ENCODE measurements at regions not wholly inside any gene's neighbourhood (a gene's known extent, or its start where the extent isn't known, plus 50 kb on each side); places are given as distances from the start of the nearest gene placed in this dataset.

DNA sequence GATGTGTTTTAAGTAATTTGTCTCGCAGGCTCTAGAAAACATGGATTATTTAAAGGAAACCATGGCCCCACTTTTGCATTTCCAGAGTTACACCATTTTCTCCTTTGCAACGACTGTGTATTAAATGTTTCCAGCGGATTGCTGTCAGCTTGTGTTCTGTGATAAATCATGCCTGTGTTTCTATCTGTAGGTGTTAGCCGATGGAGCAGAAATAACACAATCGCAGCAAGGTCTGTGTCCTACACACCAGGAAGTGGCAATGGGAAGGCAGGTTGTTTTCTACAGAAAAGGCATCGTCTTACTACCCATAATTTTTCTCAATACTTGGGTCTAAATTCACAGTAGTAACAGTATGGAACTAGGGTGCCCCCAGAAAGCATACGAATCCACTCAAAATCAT is 590.1 kb downstream of the NLGN4X start:
- H3K9me3 ChIP-seq (ENCODE audit: control insufficient read depth, insufficient read depth, low read length): no peaks in the 10 kb centered on the region

DNA sequence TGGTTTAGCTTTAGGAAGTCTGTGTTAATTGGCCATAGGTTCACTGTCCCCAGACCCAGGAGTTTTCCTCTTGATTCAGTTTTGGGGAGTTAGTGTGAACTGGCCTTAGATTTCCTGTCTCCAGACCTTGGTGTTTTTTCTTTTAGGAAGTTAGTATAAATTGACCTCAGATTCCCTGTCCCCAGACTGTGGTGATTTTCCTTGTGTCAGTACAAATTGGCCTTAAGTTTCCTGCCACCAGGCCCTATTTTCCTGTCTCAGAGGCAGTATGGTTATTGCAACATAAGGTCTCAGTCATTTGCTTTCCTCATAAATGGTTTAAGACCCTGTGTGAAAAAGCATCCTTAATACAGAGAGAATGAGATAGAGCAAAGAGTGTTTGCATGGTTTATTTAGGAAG is 595.8 kb downstream of the NLGN4X start:
- no peaks in the 10 kb centered on the region for H3K36me3 ChIP-seq (ENCODE audit: control insufficient read depth, insufficient read depth, low read length)
- H3K9me3 ChIP-seq (ENCODE audit: control insufficient read depth, insufficient read depth, low read length): no peaks in the 10 kb centered on the region
- no peak overlapping the region for H3K4me3 ChIP-seq (ENCODE audit: low read depth, low read length)
- H3K4me1 ChIP-seq (ENCODE audit: control insufficient read depth, insufficient read depth, low read length): no peaks in the 10 kb centered on the region
- H3K9ac ChIP-seq (ENCODE audit: low read depth, low read length): no peak overlapping the region
- no peaks in the 10 kb centered on the region for H3K27me3 ChIP-seq (ENCODE audit: control insufficient read depth, insufficient read depth, low read length)

More for the DNA sequence above, 590.1 kb downstream of the NLGN4X start:
- Histone ChIP-seq H3K9ac (ENCODE audit: low read depth, low read length) (no peak overlapping the region), H3K4me1 (ENCODE audit: control insufficient read depth, insufficient read depth, low read length) (no peaks in the 10 kb centered on the region), H3K27me3 (ENCODE audit: control insufficient read depth, insufficient read depth, low read length) (no peaks in the 10 kb centered on the region), H3K36me3 (ENCODE audit: control insufficient read depth, insufficient read depth, low read length) (no peaks in the 10 kb centered on the region), H3K4me3 (ENCODE audit: low read depth, low read length) (no peak overlapping the region)

DNA sequence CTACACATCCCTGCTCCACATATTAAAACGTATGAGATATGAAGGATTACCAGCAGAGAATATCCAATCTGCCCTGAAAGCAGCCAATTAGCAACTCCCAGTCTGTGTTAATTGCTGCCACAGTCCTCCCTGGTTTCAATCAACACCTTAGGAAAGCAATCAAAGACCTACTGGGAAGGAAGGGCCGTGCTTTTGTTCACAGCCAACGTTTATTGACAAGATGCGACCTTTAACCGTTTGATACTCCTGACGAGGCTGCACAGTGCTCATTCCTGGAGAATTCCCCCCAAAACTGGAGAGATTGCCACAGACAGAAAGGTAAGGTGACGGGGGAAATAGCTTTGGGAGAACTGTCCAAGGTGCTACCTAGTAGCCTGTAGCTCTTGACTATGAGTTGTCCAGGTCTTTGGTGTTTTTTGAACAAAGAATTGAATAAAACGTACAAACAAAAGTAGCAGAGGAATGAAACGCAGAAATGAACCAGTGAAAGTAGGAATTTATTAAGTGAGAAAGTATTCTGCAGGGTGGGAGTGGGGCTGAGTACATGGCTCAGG is 596.5 kb downstream of the NLGN4X start:
- H3K36me3 ChIP-seq (ENCODE audit: control insufficient read depth, insufficient read depth, low read length): no peaks in the 10 kb centered on the region
- H3K4me1 ChIP-seq (ENCODE audit: control insufficient read depth, insufficient read depth, low read length): no peaks in the 10 kb centered on the region
- no peaks in the 10 kb centered on the region for H3K27me3 ChIP-seq (ENCODE audit: control insufficient read depth, insufficient read depth, low read length)
- no peak overlapping the region for H3K9ac ChIP-seq (ENCODE audit: low read depth, low read length)
- H3K9me3 ChIP-seq (ENCODE audit: control insufficient read depth, insufficient read depth, low read length): no peaks in the 10 kb centered on the region
- no peak overlapping the region for H3K4me3 ChIP-seq (ENCODE audit: low read depth, low read length)

- H3K4me3 ChIP-seq (ENCODE audit: low read depth, low read length): no peak overlapping the region
- no peak overlapping the region for H3K9ac ChIP-seq (ENCODE audit: low read depth, low read length)
- H3K27me3 ChIP-seq (ENCODE audit: control insufficient read depth, insufficient read depth, low read length): no peaks in the 10 kb centered on the region
- H3K4me1 ChIP-seq (ENCODE audit: control insufficient read depth, insufficient read depth, low read length): no peaks in the 10 kb centered on the region
- no peaks in the 10 kb centered on the region for H3K9me3 ChIP-seq (ENCODE audit: control insufficient read depth, insufficient read depth, low read length)
- no peaks in the 10 kb centered on the region for H3K36me3 ChIP-seq (ENCODE audit: control insufficient read depth, insufficient read depth, low read length)
Measured at GRCh38 chrX:5617666-5618065, 611.0 kb downstream of the NLGN4X start.

GRCh38 chrX:5595570-5595969 is 633.1 kb downstream of the NLGN4X start:
- H3K27me3 ChIP-seq (ENCODE audit: control insufficient read depth, insufficient read depth, low read length): no peaks in the 10 kb centered on the region
- H3K4me3 ChIP-seq (ENCODE audit: low read depth, low read length): no peak overlapping the region

GRCh38 chrX:5586726-5587125 is 641.9 kb downstream of the NLGN4X start:
- no peak overlapping the region for H3K9ac ChIP-seq (ENCODE audit: low read depth, low read length)
- H3K27me3 ChIP-seq (ENCODE audit: control insufficient read depth, insufficient read depth, low read length): no peaks in the 10 kb centered on the region
- no peaks in the 10 kb centered on the region for H3K4me1 ChIP-seq (ENCODE audit: control insufficient read depth, insufficient read depth, low read length)
- H3K9me3 ChIP-seq (ENCODE audit: control insufficient read depth, insufficient read depth, low read length): no peaks in the 10 kb centered on the region
- no peak overlapping the region for H3K4me3 ChIP-seq (ENCODE audit: low read depth, low read length)
- H3K36me3 ChIP-seq (ENCODE audit: control insufficient read depth, insufficient read depth, low read length): no peaks in the 10 kb centered on the region

More at GRCh38 chrX:5595570-5595969, 633.1 kb downstream of the NLGN4X start:
- no peaks in the 10 kb centered on the region for H3K4me1 ChIP-seq (ENCODE audit: control insufficient read depth, insufficient read depth, low read length)
- no peak overlapping the region for H3K9ac ChIP-seq (ENCODE audit: low read depth, low read length)
- H3K36me3 ChIP-seq (ENCODE audit: control insufficient read depth, insufficient read depth, low read length): no peaks in the 10 kb centered on the region
- H3K9me3 ChIP-seq (ENCODE audit: control insufficient read depth, insufficient read depth, low read length): no peaks in the 10 kb centered on the region

DNA sequence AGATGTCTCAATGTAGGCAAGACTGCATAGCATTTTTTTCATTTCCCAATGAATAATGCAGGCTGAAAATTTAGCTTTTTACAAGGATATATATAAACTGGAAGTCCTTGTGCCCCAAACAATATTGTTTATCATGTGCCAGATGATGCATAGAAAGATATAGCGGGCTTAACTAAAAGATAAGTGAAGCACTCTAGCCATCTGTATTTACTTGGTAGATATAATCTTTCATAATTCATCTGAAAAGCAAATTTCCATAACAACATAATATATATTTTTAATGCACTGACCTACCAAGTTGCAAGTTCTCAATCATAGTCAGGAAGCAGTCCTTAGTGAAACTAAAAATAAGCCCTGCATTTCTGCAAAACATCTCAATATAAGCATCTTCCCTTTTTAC is 653.3 kb downstream of the NLGN4X start:
- H3K4me1 ChIP-seq (ENCODE audit: control insufficient read depth, insufficient read depth, low read length): no peaks in the 10 kb centered on the region
- no peak overlapping the region for H3K9ac ChIP-seq (ENCODE audit: low read depth, low read length)
- no peak overlapping the region for H3K4me3 ChIP-seq (ENCODE audit: low read depth, low read length)
- no peaks in the 10 kb centered on the region for H3K9me3 ChIP-seq (ENCODE audit: control insufficient read depth, insufficient read depth, low read length)
- H3K27me3 ChIP-seq (ENCODE audit: control insufficient read depth, insufficient read depth, low read length): no peaks in the 10 kb centered on the region
- H3K36me3 ChIP-seq (ENCODE audit: control insufficient read depth, insufficient read depth, low read length): no peaks in the 10 kb centered on the region

- no peak overlapping the region for H3K4me3 ChIP-seq (ENCODE audit: low read depth, low read length)
- no peaks in the 10 kb centered on the region for H3K36me3 ChIP-seq (ENCODE audit: control insufficient read depth, insufficient read depth, low read length)
- no peaks in the 10 kb centered on the region for H3K27me3 ChIP-seq (ENCODE audit: control insufficient read depth, insufficient read depth, low read length)
- no peaks in the 10 kb centered on the region for H3K9me3 ChIP-seq (ENCODE audit: control insufficient read depth, insufficient read depth, low read length)
- no peaks in the 10 kb centered on the region for H3K4me1 ChIP-seq (ENCODE audit: control insufficient read depth, insufficient read depth, low read length)
- no peak overlapping the region for H3K9ac ChIP-seq (ENCODE audit: low read depth, low read length)
Measured at GRCh38 chrX:5568934-5569333, 659.7 kb downstream of the NLGN4X start.

DNA sequence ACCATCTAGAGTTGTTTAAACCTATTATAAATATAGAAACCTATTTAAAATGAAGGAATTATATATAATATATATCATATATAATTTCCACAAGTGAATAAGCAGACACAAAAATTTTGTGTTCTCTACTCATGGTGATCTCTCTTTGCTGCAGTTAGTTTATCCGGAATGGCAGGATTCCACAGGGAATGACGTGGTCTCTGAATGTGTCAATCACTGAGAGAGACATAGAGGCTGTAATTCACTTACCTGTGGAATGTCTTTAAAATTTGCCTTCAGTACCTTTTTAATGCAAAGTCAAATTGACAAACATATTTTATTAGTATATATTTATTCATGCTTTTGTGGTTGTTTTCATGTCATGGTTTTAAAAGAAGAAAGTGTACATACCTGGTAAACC is 669.3 kb downstream of the NLGN4X start:
- no peaks in the 10 kb centered on the region for H3K36me3 ChIP-seq (ENCODE audit: control insufficient read depth, insufficient read depth, low read length)
- H3K4me1 ChIP-seq (ENCODE audit: control insufficient read depth, insufficient read depth, low read length): no peaks in the 10 kb centered on the region

DNA sequence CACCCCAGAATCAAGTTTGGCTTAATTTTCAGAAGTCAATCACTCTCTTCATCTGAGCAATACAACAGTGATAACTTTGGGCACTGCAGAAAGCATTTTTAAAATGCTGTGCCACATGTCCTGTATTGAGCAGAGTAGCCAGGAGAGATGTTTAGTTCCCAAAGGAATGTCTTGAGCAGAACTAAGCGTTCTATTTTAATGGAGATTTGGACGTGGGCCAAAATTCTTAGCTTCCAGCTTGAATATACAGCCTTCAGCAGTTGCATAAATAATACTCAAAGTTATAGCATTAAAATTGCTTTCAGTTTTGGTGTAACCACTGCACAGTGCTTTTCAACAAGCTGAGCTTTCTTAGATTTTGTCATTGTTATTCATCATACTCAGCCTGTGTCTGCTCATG is 679.2 kb downstream of the NLGN4X start:
- Histone ChIP-seq H3K9me3 (ENCODE audit: control insufficient read depth, insufficient read depth, low read length) (no peaks in the 10 kb centered on the region), H3K4me1 (ENCODE audit: control insufficient read depth, insufficient read depth, low read length) (no peaks in the 10 kb centered on the region), H3K9ac (ENCODE audit: low read depth, low read length) (no peak overlapping the region), H3K36me3 (ENCODE audit: control insufficient read depth, insufficient read depth, low read length) (no peaks in the 10 kb centered on the region), H3K4me3 (ENCODE audit: low read depth, low read length) (no peak overlapping the region), H3K27me3 (ENCODE audit: control insufficient read depth, insufficient read depth, low read length) (no peaks in the 10 kb centered on the region)

More for the DNA sequence above, 669.3 kb downstream of the NLGN4X start:
- H3K9me3 ChIP-seq (ENCODE audit: control insufficient read depth, insufficient read depth, low read length): peaks cover 5% of the 10 kb centered on the region
- H3K9ac ChIP-seq (ENCODE audit: low read depth, low read length): no peak overlapping the region
- no peak overlapping the region for H3K4me3 ChIP-seq (ENCODE audit: low read depth, low read length)
- no peaks in the 10 kb centered on the region for H3K27me3 ChIP-seq (ENCODE audit: control insufficient read depth, insufficient read depth, low read length)

- Histone ChIP-seq H3K9me3 (ENCODE audit: control insufficient read depth, insufficient read depth, low read length) (no peaks in the 10 kb centered on the region), H3K4me3 (ENCODE audit: low read depth, low read length) (no peak overlapping the region), H3K4me1 (ENCODE audit: control insufficient read depth, insufficient read depth, low read length) (no peaks in the 10 kb centered on the region), H3K9ac (ENCODE audit: low read depth, low read length) (no peak overlapping the region), H3K36me3 (ENCODE audit: control insufficient read depth, insufficient read depth, low read length) (no peaks in the 10 kb centered on the region), H3K27me3 (ENCODE audit: control insufficient read depth, insufficient read depth, low read length) (no peaks in the 10 kb centered on the region)
Measured at GRCh38 chrX:5537098-5537497, 691.6 kb downstream of the NLGN4X start.

GRCh38 chrX:5536261-5536660 is 692.4 kb downstream of the NLGN4X start:
- Histone ChIP-seq H3K9ac (ENCODE audit: low read depth, low read length) (no peak overlapping the region), H3K4me1 (ENCODE audit: control insufficient read depth, insufficient read depth, low read length) (no peaks in the 10 kb centered on the region), H3K4me3 (ENCODE audit: low read depth, low read length) (no peak overlapping the region), H3K9me3 (ENCODE audit: control insufficient read depth, insufficient read depth, low read length) (no peaks in the 10 kb centered on the region), H3K36me3 (ENCODE audit: control insufficient read depth, insufficient read depth, low read length) (no peaks in the 10 kb centered on the region), H3K27me3 (ENCODE audit: control insufficient read depth, insufficient read depth, low read length) (no peaks in the 10 kb centered on the region)
